SK-N-SH treated with all-trans-retinoic acid at 6 μM for 48 hours (cell line): ENCODE measurements at regions not wholly inside any gene's neighbourhood (a gene's known extent, or its start where the extent isn't known, plus 50 kb on each side); places are given as distances from the start of the nearest gene placed in this dataset.

Experiments used
- GLIS3 ChIP-seq: fragments of 250-450 bp; sonication (Bioruptor Pico); IDR thresholded peaks from 2 replicates; pipeline ENCODE4 v1.5.0; 2020; ENCODE audit warnings: mild to moderate bottlenecking, moderate library complexity
- OSR1 ChIP-seq: fragments of 250-450 bp; sonication (Bioruptor Pico); IDR thresholded peaks from 2 replicates; pipeline ENCODE4 v1.8.0; 2022; ENCODE audit warnings: moderate library complexity, mild to moderate bottlenecking, inconsistent platforms
- PATZ1 ChIP-seq: fragments of 250-450 bp; sonication (Bioruptor Pico); IDR thresholded peaks from 2 replicates; pipeline ENCODE4 v1.8.0; 2020; ENCODE audit warnings: mild to moderate bottlenecking, moderate library complexity, borderline replicate concordance
- TOX ChIP-seq: fragments of 250-450 bp; sonication (Bioruptor Pico); IDR thresholded peaks from 2 replicates; pipeline ENCODE4 v1.8.0; 2021; ENCODE audit warnings: mild to moderate bottlenecking, moderate library complexity, borderline replicate concordance
- ZNF565 ChIP-seq: fragments of 450-650 bp; formaldehyde crosslinking; conservative IDR thresholded peaks from 2 replicates; pipeline ENCODE4 v1.5.0; 2020; ENCODE audit warnings: low read depth, mild to moderate bottlenecking, moderate library complexity
- TF ChIP-seq, protein P1 (sequence below): fragments of 250-450 bp; sonication (Bioruptor Pico); IDR thresholded peaks from 2 replicates; pipeline ENCODE4 v1.5.1; 2020; ENCODE audit warnings: low read depth, mild to moderate bottlenecking, moderate library complexity
- TF ChIP-seq, protein P2 (sequence below): fragments of 250-450 bp; sonication (Bioruptor Pico); IDR thresholded peaks from 2 replicates; pipeline ENCODE4 v1.5.1; 2021; ENCODE audit warnings: mild to moderate bottlenecking, moderate library complexity
- TF ChIP-seq, protein P3 (sequence below): fragments of 250-450 bp; sonication (Bioruptor Pico); IDR thresholded peaks from 2 replicates; pipeline ENCODE4 v1.5.0; 2020; ENCODE audit warnings: mild to moderate bottlenecking, moderate library complexity

DNA sequence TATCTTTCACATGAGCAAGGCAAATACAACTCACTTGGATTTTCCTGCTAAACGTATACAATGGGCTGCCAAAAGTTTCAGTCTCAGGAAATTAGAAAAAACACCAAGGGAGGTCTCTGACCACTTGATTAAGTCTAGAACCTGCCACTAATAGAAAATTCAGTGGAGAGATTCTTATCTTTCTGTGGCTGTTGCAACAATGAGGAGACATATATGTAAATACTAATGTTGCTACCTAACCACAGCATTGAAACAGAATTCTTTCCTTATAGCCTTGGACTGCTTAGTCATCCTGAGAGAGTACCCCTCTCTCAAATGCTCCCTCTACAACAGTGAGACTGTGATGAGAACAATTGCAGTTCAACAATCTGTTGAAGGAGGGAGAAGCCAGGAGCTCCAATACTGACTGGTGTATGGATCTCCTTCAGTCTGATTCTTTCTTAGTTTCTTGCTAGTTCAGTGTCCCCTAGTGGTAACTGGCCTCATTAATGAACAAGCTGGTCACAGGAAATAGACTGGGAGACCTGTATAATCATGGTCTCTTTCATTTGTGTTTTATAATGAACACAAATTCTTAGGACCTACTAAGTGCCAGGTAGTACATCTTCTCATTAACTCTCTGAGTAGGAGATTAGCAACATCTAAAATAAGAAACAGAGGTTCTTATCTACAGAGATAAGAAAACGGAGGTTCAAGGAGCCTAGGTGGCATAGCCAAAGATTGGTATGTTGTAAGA, 164.5 kb downstream of the SLC38A4 start:
- TF ChIP-seq OSR1 (CRISPR knock-in tag), result no peak
- no peak for TF ChIP-seq ZNF565 (CRISPR knock-in tag)
- TF ChIP-seq, protein P1, sequence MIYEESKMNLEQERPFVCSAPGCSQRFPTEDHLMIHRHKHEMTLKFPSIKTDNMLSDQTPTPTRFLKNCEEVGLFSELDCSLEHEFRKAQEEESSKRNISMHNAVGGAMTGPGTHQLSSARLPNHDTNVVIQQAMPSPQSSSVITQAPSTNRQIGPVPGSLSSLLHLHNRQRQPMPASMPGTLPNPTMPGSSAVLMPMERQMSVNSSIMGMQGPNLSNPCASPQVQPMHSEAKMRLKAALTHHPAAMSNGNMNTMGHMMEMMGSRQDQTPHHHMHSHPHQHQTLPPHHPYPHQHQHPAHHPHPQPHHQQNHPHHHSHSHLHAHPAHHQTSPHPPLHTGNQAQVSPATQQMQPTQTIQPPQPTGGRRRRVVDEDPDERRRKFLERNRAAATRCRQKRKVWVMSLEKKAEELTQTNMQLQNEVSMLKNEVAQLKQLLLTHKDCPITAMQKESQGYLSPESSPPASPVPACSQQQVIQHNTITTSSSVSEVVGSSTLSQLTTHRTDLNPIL (CRISPR knock-in tag), result no peak
- TF ChIP-seq, protein P2, sequence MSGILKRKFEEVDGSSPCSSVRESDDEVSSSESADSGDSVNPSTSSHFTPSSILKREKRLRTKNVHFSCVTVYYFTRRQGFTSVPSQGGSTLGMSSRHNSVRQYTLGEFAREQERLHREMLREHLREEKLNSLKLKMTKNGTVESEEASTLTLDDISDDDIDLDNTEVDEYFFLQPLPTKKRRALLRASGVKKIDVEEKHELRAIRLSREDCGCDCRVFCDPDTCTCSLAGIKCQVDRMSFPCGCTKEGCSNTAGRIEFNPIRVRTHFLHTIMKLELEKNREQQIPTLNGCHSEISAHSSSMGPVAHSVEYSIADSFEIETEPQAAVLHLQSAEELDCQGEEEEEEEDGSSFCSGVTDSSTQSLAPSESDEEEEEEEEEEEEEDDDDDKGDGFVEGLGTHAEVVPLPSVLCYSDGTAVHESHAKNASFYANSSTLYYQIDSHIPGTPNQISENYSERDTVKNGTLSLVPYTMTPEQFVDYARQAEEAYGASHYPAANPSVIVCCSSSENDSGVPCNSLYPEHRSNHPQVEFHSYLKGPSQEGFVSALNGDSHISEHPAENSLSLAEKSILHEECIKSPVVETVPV (CRISPR knock-in tag), result no peak
- TF ChIP-seq PATZ1, result no peak
- TF ChIP-seq, protein P3, sequence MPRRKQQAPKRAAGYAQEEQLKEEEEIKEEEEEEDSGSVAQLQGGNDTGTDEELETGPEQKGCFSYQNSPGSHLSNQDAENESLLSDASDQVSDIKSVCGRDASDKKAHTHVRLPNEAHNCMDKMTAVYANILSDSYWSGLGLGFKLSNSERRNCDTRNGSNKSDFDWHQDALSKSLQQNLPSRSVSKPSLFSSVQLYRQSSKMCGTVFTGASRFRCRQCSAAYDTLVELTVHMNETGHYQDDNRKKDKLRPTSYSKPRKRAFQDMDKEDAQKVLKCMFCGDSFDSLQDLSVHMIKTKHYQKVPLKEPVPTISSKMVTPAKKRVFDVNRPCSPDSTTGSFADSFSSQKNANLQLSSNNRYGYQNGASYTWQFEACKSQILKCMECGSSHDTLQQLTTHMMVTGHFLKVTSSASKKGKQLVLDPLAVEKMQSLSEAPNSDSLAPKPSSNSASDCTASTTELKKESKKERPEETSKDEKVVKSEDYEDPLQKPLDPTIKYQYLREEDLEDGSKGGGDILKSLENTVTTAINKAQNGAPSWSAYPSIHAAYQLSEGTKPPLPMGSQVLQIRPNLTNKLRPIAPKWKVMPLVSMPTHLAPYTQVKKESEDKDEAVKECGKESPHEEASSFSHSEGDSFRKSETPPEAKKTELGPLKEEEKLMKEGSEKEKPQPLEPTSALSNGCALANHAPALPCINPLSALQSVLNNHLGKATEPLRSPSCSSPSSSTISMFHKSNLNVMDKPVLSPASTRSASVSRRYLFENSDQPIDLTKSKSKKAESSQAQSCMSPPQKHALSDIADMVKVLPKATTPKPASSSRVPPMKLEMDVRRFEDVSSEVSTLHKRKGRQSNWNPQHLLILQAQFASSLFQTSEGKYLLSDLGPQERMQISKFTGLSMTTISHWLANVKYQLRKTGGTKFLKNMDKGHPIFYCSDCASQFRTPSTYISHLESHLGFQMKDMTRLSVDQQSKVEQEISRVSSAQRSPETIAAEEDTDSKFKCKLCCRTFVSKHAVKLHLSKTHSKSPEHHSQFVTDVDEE, result no peak
- no peak for TF ChIP-seq TOX (CRISPR knock-in tag)
- no peak for TF ChIP-seq GLIS3
